GM06990 (cell line): ENCODE measurements at regions not wholly inside any gene's neighbourhood (a gene's known extent, or its start where the extent isn't known, plus 50 kb on each side); places are given as distances from the start of the nearest gene placed in this dataset.

Experiments
- DNase-seq: peaks from one replicate; pipeline ENCODE4 v3.0.0-alpha.2; 2011; ENCODE audit not compliant: insufficient read length; ENCODE audit errors: extremely low read depth
- H3K27me3 ChIP-seq: replicated peaks from 2 replicates; pipeline ENCODE4 v1.6.0; 2011; ENCODE audit warnings: low read length; ENCODE audit not compliant: control insufficient read depth, insufficient read depth
- H3K36me3 ChIP-seq: 2 replicates; pipeline ENCODE4 v1.5.1; 2011; ENCODE audit warnings: low read length; ENCODE audit not compliant: control insufficient read depth, insufficient read depth
- H3K4me3 ChIP-seq: replicated peaks from 2 replicates; pipeline ENCODE4 v1.5.1; 2011; ENCODE audit warnings: low read depth, mild to moderate bottlenecking, control low read depth, low read length
- CTCF ChIP-seq: IDR thresholded peaks from 2 replicates; pipeline ENCODE4 v1.5.1; 2011; ENCODE audit warnings: low read length, control low read depth, mild to moderate bottlenecking, inconsistent platforms; ENCODE audit not compliant: insufficient read depth, poor library complexity, severe bottlenecking

DNA sequence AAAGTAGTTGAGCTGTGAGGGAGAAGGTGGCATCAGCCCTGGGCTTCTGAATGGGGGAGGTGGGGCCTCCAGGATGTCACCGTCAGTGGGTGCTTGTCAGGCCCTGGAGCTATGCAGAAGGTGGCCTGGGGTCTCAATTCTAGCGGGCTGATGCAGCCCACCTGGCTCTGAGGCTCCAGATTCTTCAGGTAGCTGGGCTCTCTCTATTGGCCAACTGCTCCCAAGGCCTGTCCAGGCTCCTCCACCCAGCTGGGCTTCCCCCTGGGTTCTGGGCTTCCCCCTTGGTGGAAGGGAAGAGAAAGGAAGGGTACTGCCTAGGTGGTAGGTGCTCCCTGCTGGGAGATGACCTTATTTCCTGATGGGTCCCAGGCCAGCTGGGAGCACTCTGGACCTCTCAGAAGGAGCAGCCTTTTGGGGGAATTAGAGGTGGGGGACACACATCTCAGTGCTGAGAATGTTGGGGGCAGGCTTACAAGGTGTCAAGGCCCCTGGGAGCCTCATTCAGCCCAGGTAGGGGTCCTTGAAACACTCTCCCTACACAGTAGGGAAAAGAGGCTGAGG, 1728.3 kb downstream of the TP53TG3F start:
- TF ChIP-seq CTCF = no peak
- no peak overlapping the region for H3K4me3 ChIP-seq
- H3K27me3 ChIP-seq = no peaks in the 10 kb centered on the region
- H3K36me3 ChIP-seq = no peaks in the 10 kb centered on the region
- DNase-seq = no peak

DNA sequence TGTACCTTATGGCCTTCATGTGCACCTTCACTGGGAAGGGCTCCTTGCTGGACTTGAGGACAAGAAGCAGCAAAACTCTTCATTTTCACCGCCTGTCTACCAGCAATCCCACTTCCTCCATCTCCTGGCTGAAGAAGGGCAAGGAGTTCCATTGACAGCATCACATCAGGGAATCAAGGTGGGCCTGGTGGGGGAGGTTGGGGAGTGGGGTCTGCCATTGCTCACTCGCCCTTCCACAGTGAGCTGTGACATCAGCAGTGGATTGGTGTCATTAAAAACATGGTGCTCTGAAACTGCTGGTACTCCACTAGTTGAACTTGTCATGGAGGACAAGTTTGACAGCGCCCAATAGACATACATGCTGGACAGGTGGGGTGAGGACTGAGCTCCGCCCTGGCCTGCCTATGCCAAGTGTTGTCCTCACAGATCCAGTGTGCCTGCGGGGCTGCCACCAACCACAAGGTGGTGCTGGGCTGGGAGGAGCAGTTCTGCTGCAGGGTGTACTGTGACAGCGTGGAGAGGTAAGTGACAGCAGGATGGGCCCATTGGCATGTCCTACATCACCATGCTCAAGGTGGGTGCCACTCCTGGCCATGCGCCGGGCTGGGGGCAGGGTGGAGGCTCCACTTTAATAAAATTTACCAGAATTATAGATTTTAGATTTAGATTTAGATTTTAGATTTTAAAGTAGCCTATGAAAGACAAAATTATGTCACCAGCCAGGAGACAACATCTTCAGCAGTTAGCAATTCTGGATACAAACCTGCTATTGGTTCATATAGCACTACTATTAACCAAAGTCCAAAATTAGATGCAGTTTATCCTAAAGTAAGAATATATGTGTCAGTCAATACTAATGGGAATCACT, 1729.1 kb downstream of the TP53TG3F start:
- no peak overlapping the region for H3K4me3 ChIP-seq
- no peaks in the 10 kb centered on the region for H3K27me3 ChIP-seq
- no peaks in the 10 kb centered on the region for H3K36me3 ChIP-seq
- peak; percentile 4 for TF ChIP-seq CTCF
- DNase-seq = no peak

DNA sequence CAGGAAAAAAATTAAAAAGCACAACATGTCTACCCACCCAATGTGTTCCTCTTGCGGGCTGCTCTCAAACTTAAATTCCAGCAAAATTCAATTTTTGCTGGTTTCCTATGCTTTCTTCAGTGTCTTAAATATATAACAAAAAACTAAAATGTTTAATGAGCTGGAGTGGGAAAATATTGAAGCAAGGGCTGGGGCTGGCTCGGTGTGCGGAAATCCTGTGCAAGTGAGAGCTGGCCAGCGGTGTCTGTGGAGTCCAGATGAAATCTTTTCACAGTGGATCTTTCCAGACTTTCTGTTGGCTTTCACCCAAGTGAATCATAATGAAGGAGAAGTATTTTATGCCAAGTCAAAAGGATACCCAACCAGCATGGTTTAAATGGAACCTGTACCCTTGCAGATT, 1733.6 kb downstream of the TP53TG3F start:
- Histone ChIP-seq H3K4me3 (no peak overlapping the region), H3K36me3 (no peaks in the 10 kb centered on the region), H3K27me3 (no peaks in the 10 kb centered on the region)
- no peak for TF ChIP-seq CTCF
- no peak for DNase-seq

DNA sequence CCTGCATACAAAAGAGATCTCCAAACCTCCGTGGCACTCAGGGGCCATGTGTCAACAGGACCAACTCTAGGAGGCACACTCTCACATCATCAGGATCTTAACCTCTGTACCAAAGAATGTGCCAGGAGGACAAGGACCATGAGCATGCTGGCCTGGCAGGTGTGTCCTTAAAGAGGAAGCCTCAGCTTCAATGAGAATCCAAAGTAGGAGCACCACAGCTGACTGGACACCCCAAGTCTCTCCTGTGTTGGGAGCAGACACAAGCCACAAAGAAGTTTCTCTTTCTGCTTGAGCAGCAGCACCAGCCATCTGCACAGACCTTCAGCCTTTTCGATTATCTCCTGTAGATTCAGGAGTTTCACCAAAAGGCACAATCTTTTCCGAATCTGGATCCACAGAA, 1734.5 kb downstream of the TP53TG3F start:
- DNase-seq = no peak
- TF ChIP-seq CTCF = no peak

GRCh38 chr16:35194681-35195080, 1735.3 kb downstream of the TP53TG3F start:
- no peak for TF ChIP-seq CTCF
- no peak for DNase-seq
- H3K36me3 ChIP-seq = no peaks in the 10 kb centered on the region
- H3K4me3 ChIP-seq = no peak overlapping the region
- no peaks in the 10 kb centered on the region for H3K27me3 ChIP-seq

More for the DNA sequence above, 1734.5 kb downstream of the TP53TG3F start:
- Histone ChIP-seq H3K27me3 (no peaks in the 10 kb centered on the region), H3K4me3 (no peak overlapping the region), H3K36me3 (no peaks in the 10 kb centered on the region)
